Suppressor macrophage (primary cell): ENCODE measurements at regions not wholly inside any gene's neighbourhood (a gene's known extent, or its start where the extent isn't known, plus 50 kb on each side); places are given as distances from the start of the nearest gene placed in this dataset.

Source experiments
- DNase-seq, 4 experiments: peaks; one replicate each; pipeline ENCODE4 v3.0.0-alpha.2; 2020 to 2022

- no peak for DNase-seq
These were observed 300.4 kb downstream of the DTWD2 start for GRCh38 chr5:118687661-118688621.

GRCh38 chr5:118687100-118687499 is 301.2 kb downstream of the DTWD2 start:
- DNase-seq = no peak

GRCh38 chr5:118681655-118682054 is 306.7 kb downstream of the DTWD2 start:
- no peak for DNase-seq

GRCh38 chr5:118679264-118679940 is 308.9 kb downstream of the DTWD2 start:
- DNase-seq = no peak

- DNase-seq = no peak
These were observed 309.6 kb downstream of the DTWD2 start for GRCh38 chr5:118678746-118679145.

GRCh38 chr5:118675247-118675646 is 313.1 kb downstream of the DTWD2 start:
- no peak for DNase-seq

- DNase-seq = no peak
These were observed 330.8 kb downstream of the DTWD2 start for GRCh38 chr5:118657576-118657975.

- no peak for DNase-seq
These were observed 334.5 kb downstream of the DTWD2 start for GRCh38 chr5:118653872-118654271.

GRCh38 chr5:118653183-118653582 is 335.2 kb downstream of the DTWD2 start:
- no peak for DNase-seq

- no peak for DNase-seq
These were observed 337.3 kb downstream of the DTWD2 start for GRCh38 chr5:118651002-118651401.

GRCh38 chr5:118647587-118647986 is 340.8 kb downstream of the DTWD2 start:
- no peak for DNase-seq

- DNase-seq = no peak
These were observed 341.4 kb downstream of the DTWD2 start for GRCh38 chr5:118646917-118647316.

GRCh38 chr5:118637947-118638670 is 350.2 kb downstream of the DTWD2 start:
- no peak for DNase-seq

- no peak for DNase-seq
These were observed 359.5 kb downstream of the DTWD2 start for GRCh38 chr5:118628660-118629354.

- DNase-seq = no peak
These were observed 368.1 kb downstream of the DTWD2 start for GRCh38 chr5:118620233-118620632.

GRCh38 chr5:118619823-118620222 is 368.5 kb downstream of the DTWD2 start:
- no peak for DNase-seq

- no peak for DNase-seq
These were observed 372.1 kb downstream of the DTWD2 start for GRCh38 chr5:118616281-118616680.

- DNase-seq = no peak
These were observed 373.5 kb downstream of the DTWD2 start for GRCh38 chr5:118614731-118615456.

GRCh38 chr5:118611332-118611945 is 376.9 kb downstream of the DTWD2 start:
- peak; percentile 21 to 39 (median 32) for DNase-seq

GRCh38 chr5:118606940-118607339 is 381.4 kb downstream of the DTWD2 start:
- no peak for DNase-seq

- DNase-seq = no peak
These were observed 382.6 kb downstream of the DTWD2 start for GRCh38 chr5:118605761-118606160.
